ENCODE measurements at regions not wholly inside any gene's neighbourhood (a gene's known extent, or its start where the extent isn't known, plus 50 kb on each side); places are given as distances from the start of the nearest gene placed in this dataset.

DNA sequence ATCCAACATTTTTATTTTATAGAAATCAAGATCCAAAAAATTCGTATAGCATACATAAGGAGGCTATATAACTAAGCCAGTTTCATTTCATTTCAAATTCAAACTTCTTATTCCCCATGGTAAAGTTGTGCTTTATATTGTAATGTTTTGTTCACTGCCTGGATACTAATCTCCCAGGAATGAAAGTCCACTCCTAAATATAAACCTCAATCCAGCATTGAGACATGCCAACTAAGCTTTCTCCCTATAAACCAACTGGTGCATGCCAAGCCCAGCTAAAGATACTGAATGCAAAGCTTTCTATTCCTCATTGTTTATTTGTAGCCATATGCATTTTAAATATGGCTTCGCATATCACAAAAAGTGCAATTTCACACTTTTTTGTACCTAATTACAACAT lies 63.8 kb upstream of the INPP4B start:
- no peaks in the 10 kb centered on the region; a peak in 1 of 5 replicates for H3K27me3 ChIP-seq (ENCODE audit: control insufficient read depth in 1 of 2, insufficient read depth in 2 of 2, low read length in 2 of 2)
- no peak overlapping the region for H3K4me2 ChIP-seq (ENCODE audit: low read depth, low read length)
- DNase-seq (ENCODE audit: low spot score) (no peak), ATAC-seq (no peak), FAIRE-seq (no peak)
- H3K27ac ChIP-seq (ENCODE audit: extremely low read length, insufficient read depth, low read length) = no peak overlapping the region
- no peaks in the 10 kb centered on the region; the same call in 1 of the 2 replicates for H3K9me3 ChIP-seq (ENCODE audit: low read length)
- H3K79me2 ChIP-seq (ENCODE audit: insufficient read depth, low read length) = no peaks in the 10 kb centered on the region
- H3K4me3 ChIP-seq (replicated peaks in 1 of 3; ENCODE audit: insufficient read depth in 1 of 3, low read depth in 2 of 3, low read length in 3 of 3) = no peak overlapping the region
- in situ Hi-C loops (cut with HindIII; ENCODE audit: extremely low pct_ligation_motif_present, low pct_unique_long_range_greater_than_20kb) = no loop called here
- H3K4me1 ChIP-seq (ENCODE audit: insufficient read depth, low read length) = no peaks in the 10 kb centered on the region
- no peaks in the 10 kb centered on the region for H3K36me3 ChIP-seq (replicated peaks in 1 of 2; ENCODE audit: control insufficient read depth in 1 of 2, insufficient read depth in 2 of 2, low read length in 2 of 2)
- ChIA-PET CTCF (ENCODE audit: low intra/inter-chr PET ratio, low total read pairs) (no interaction called here), POLR2A (no interaction called here)
- intact Hi-C loops (cut with micrococcal nuclease; ENCODE audit: unreplicated experiment) = no loop called here
- TF ChIP-seq ZNF530 (CRISPR knock-in tag; IDR thresholded peaks at IDR 0.05; ENCODE audit: low read depth) (no peak), STAT5B (CRISPR knock-in tag; IDR thresholded peaks at IDR 0.05) (no peak), PAF1 (CRISPR knock-in tag; IDR thresholded peaks at IDR 0.05) (no peak), PHF20 (CRISPR knock-in tag; IDR thresholded peaks at IDR 0.05) (no peak)
- TF ChIP-seq, protein P1, sequence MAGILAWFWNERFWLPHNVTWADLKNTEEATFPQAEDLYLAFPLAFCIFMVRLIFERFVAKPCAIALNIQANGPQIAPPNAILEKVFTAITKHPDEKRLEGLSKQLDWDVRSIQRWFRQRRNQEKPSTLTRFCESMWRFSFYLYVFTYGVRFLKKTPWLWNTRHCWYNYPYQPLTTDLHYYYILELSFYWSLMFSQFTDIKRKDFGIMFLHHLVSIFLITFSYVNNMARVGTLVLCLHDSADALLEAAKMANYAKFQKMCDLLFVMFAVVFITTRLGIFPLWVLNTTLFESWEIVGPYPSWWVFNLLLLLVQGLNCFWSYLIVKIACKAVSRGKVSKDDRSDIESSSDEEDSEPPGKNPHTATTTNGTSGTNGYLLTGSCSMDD (CRISPR knock-in tag; IDR thresholded peaks at IDR 0.05) = no peak
- H4K20me1 ChIP-seq (ENCODE audit: insufficient read depth, low read length) = no peaks in the 10 kb centered on the region
- WGBS (ENCODE audit: low lambda C conversion rate) = 35% methylated on average over 2 of the region's 2 CpGs
- H2AFZ ChIP-seq (ENCODE audit: low read length) = no peak overlapping the region
- no peak overlapping the region for H3K9ac ChIP-seq (ENCODE audit: insufficient read depth, low read depth, low read length)
- no TSS peak for BruUV-seq (replicated peaks)

DNA sequence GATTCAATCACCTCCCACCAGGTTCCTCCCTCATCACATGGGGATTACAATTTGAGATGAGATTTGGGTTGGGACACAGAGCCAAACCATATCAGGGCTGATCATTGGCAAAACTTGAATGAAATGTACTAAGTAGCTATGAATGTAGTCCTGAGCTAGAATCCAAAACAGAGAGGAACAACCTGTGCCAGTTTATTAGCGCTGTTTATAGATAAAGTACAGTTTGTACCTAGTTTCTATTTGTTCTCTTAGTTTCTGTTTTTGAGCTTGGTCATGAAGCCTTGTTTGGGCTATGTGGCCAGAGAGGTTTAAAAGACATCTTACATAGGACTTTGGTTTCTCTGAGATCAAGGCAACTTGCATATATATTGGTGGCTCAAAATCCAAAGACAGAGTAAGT lies 66.9 kb upstream of the INPP4B start:
- H3K4me3 ChIP-seq (replicated peaks in 1 of 3; ENCODE audit: insufficient read depth in 1 of 3, low read depth in 2 of 3, low read length in 3 of 3) = no peak overlapping the region
- in situ Hi-C loops (cut with HindIII; ENCODE audit: extremely low pct_ligation_motif_present, low pct_unique_long_range_greater_than_20kb) = no loop called here
- no peaks in the 10 kb centered on the region for H3K4me1 ChIP-seq (ENCODE audit: insufficient read depth, low read length)
- H3K9ac ChIP-seq (ENCODE audit: insufficient read depth, low read depth, low read length) = no peak overlapping the region
- ChIA-PET POLR2A (no interaction called here), CTCF (ENCODE audit: low intra/inter-chr PET ratio, low total read pairs) (no interaction called here)
- H3K79me2 ChIP-seq (ENCODE audit: insufficient read depth, low read length) = no peaks in the 10 kb centered on the region
- no peaks in the 10 kb centered on the region; a peak in 1 of 5 replicates for H3K27me3 ChIP-seq (ENCODE audit: control insufficient read depth in 1 of 2, insufficient read depth in 2 of 2, low read length in 2 of 2)
- H3K4me2 ChIP-seq (ENCODE audit: low read depth, low read length) = no peak overlapping the region
- H3K27ac ChIP-seq (ENCODE audit: extremely low read length, insufficient read depth, low read length) = no peak overlapping the region
- BruUV-seq (replicated peaks) = no TSS peak
- no peaks in the 10 kb centered on the region; the same call in 1 of the 2 replicates for H3K9me3 ChIP-seq (ENCODE audit: low read length)
- intact Hi-C loops (cut with micrococcal nuclease; ENCODE audit: unreplicated experiment) = no loop called here
- WGBS (ENCODE audit: low lambda C conversion rate) = 0% methylated on average over 1 of the region's 1 CpG
- no peaks in the 10 kb centered on the region for H4K20me1 ChIP-seq (ENCODE audit: insufficient read depth, low read length)
- no peaks in the 10 kb centered on the region for H3K36me3 ChIP-seq (replicated peaks in 1 of 2; ENCODE audit: control insufficient read depth in 1 of 2, insufficient read depth in 2 of 2, low read length in 2 of 2)
- DNase-seq (ENCODE audit: low spot score) (no peak), ATAC-seq (no peak), FAIRE-seq (no peak)
- no peak overlapping the region for H2AFZ ChIP-seq (ENCODE audit: low read length)
- TF ChIP-seq, protein P2, sequence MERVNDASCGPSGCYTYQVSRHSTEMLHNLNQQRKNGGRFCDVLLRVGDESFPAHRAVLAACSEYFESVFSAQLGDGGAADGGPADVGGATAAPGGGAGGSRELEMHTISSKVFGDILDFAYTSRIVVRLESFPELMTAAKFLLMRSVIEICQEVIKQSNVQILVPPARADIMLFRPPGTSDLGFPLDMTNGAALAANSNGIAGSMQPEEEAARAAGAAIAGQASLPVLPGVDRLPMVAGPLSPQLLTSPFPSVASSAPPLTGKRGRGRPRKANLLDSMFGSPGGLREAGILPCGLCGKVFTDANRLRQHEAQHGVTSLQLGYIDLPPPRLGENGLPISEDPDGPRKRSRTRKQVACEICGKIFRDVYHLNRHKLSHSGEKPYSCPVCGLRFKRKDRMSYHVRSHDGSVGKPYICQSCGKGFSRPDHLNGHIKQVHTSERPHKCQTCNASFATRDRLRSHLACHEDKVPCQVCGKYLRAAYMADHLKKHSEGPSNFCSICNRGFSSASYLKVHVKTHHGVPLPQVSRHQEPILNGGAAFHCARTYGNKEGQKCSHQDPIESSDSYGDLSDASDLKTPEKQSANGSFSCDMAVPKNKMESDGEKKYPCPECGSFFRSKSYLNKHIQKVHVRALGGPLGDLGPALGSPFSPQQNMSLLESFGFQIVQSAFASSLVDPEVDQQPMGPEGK (CRISPR knock-in tag; IDR thresholded peaks at IDR 0.05) = no peak
- no peak for TF ChIP-seq SOX6 (IDR thresholded peaks at IDR 0.05)
- TF ChIP-seq SOX6 (CRISPR knock-in tag; IDR thresholded peaks at IDR 0.05) = no peak
- TF ChIP-seq, protein P3, sequence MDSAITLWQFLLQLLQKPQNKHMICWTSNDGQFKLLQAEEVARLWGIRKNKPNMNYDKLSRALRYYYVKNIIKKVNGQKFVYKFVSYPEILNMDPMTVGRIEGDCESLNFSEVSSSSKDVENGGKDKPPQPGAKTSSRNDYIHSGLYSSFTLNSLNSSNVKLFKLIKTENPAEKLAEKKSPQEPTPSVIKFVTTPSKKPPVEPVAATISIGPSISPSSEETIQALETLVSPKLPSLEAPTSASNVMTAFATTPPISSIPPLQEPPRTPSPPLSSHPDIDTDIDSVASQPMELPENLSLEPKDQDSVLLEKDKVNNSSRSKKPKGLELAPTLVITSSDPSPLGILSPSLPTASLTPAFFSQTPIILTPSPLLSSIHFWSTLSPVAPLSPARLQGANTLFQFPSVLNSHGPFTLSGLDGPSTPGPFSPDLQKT (CRISPR knock-in tag; IDR thresholded peaks at IDR 0.05; ENCODE audit: borderline replicate concordance) = no peak
- TF ChIP-seq, protein P4, sequence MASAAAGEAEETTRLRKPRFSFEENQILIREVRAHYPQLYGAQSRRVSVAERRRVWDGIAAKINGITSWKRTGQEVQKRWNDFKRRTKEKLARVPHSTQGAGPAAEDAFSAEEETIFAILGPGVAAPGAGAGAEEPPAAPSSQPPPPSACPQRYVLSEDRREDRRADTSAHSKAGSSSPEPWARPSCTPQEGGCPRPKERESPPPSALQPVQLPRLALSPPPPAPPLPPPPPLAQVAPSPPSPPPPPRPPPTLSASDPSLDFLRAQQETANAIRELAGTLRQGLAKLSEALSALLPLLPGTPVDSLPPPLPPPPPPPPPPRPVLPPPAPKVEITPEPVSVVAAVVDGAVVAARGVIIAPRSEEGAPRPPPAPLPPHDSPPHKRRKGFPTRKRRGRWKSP (CRISPR knock-in tag; IDR thresholded peaks at IDR 0.05) = no peak
- TF ChIP-seq ZNF263 (CRISPR knock-in tag; IDR thresholded peaks at IDR 0.05) = no peak
- TF ChIP-seq, protein P5, sequence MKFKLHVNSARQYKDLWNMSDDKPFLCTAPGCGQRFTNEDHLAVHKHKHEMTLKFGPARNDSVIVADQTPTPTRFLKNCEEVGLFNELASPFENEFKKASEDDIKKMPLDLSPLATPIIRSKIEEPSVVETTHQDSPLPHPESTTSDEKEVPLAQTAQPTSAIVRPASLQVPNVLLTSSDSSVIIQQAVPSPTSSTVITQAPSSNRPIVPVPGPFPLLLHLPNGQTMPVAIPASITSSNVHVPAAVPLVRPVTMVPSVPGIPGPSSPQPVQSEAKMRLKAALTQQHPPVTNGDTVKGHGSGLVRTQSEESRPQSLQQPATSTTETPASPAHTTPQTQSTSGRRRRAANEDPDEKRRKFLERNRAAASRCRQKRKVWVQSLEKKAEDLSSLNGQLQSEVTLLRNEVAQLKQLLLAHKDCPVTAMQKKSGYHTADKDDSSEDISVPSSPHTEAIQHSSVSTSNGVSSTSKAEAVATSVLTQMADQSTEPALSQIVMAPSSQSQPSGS (CRISPR knock-in tag; IDR thresholded peaks at IDR 0.05) = no peak
- TF ChIP-seq ZNF746 (CRISPR knock-in tag; IDR thresholded peaks at IDR 0.05) = no peak
